ENCODE measurements at regions not wholly inside any gene's neighbourhood (a gene's known extent, or its start where the extent isn't known, plus 50 kb on each side); places are given as distances from the start of the nearest gene placed in this dataset.

- peaks cover 0 to 3% (median 0%) of the 10 kb centered on the region in 3 experiments for H3K27me3 ChIP-seq (ENCODE audit: control insufficient read depth in 3 of 3, insufficient read depth in 3 of 3, low read depth in 1 of 3, low read length in 3 of 3)
- H3K18ac ChIP-seq (ENCODE audit: low read length), result no peak overlapping the region
- no peaks in the 10 kb centered on the region for H3K9me3 ChIP-seq (replicated peaks in 1 of 2; ENCODE audit: control insufficient read depth in 2 of 2, insufficient read depth in 1 of 2, low read depth in 1 of 2, low read length in 2 of 2)
- H4K91ac ChIP-seq (ENCODE audit: low read depth, low read length, poor library complexity), result no peak overlapping the region
- no CpG with 5 or more reads among the region's 10 CpGs for WGBS, 2 donors (ENCODE audit: extremely low coverage in 2 of 2, insufficient read length in 2 of 2, insufficient replicate concordance in 1 of 2)
- no peak overlapping the region for H4K8ac ChIP-seq (ENCODE audit: low read depth, low read length)
- no peak for DNase-seq (ENCODE audit: low spot score)
- H2BK15ac ChIP-seq (ENCODE audit: low read length), result no peak overlapping the region
- no peak overlapping the region for H3K23ac ChIP-seq (ENCODE audit: low read depth, low read length, poor library complexity)
- no peaks in the 10 kb centered on the region for H3K36me3 ChIP-seq (replicated peaks in 1 of 2; ENCODE audit: control insufficient read depth in 2 of 2, insufficient read depth in 2 of 2, low read length in 2 of 2)
- no peak overlapping the region for H3K9ac ChIP-seq (ENCODE audit: low read depth, low read length, poor library complexity)
- no peak overlapping the region for H2BK120ac ChIP-seq (ENCODE audit: low read depth, low read length)
- no peaks in the 10 kb centered on the region for H3K4me1 ChIP-seq (ENCODE audit: control insufficient read depth in 2 of 2, insufficient read depth in 1 of 2, low read depth in 1 of 2, low read length in 2 of 2)
- H3K79me1 ChIP-seq (ENCODE audit: low read depth, low read length), result no peaks in the 10 kb centered on the region
- H2AFZ ChIP-seq (ENCODE audit: low read length), result no peak overlapping the region
- H3K4me2 ChIP-seq (ENCODE audit: insufficient read depth, low read length, poor library complexity, severe bottlenecking), result no peak overlapping the region
- H2BK12ac ChIP-seq (ENCODE audit: low read length), result no peak overlapping the region
- H2BK5ac ChIP-seq (ENCODE audit: low read length), result no peak overlapping the region
- H3K14ac ChIP-seq (ENCODE audit: low read length), result no peak overlapping the region
- no peak overlapping the region for H3K27ac ChIP-seq (replicated peaks; ENCODE audit: low read length)
- H3K4me3 ChIP-seq (ENCODE audit: low read length in 2 of 2), result no peak overlapping the region
- H3K4ac ChIP-seq (ENCODE audit: low read length), result no peak overlapping the region
- H2AK5ac ChIP-seq (ENCODE audit: low read depth, low read length), result no peak overlapping the region
These were observed 80.5 kb upstream of the HELT start for GRCh38 chr4:184937745-184938144.

GRCh38 chr4:184938871-184939270 lies 79.4 kb upstream of the HELT start:
- no peak overlapping the region for H3K9ac ChIP-seq (ENCODE audit: low read depth, low read length, poor library complexity)
- no peaks in the 10 kb centered on the region for H3K36me3 ChIP-seq (replicated peaks in 1 of 2; ENCODE audit: control insufficient read depth in 2 of 2, insufficient read depth in 2 of 2, low read length in 2 of 2)
- H3K18ac ChIP-seq (ENCODE audit: low read length), result no peak overlapping the region
- peaks cover 0 to 3% (median 0%) of the 10 kb centered on the region in 3 experiments for H3K27me3 ChIP-seq (ENCODE audit: control insufficient read depth in 3 of 3, insufficient read depth in 3 of 3, low read depth in 1 of 3, low read length in 3 of 3)
- H3K4me3 ChIP-seq (ENCODE audit: low read length in 2 of 2), result no peak overlapping the region
- peak overlapping the region; percentile 49 for H3K23ac ChIP-seq (ENCODE audit: low read depth, low read length, poor library complexity)
- no peak overlapping the region for H3K4me2 ChIP-seq (ENCODE audit: insufficient read depth, low read length, poor library complexity, severe bottlenecking)
- no peaks in the 10 kb centered on the region for H3K79me1 ChIP-seq (ENCODE audit: low read depth, low read length)
- no peak overlapping the region for H3K4ac ChIP-seq (ENCODE audit: low read length)
- H3K9me3 ChIP-seq (replicated peaks in 1 of 2; ENCODE audit: control insufficient read depth in 2 of 2, insufficient read depth in 1 of 2, low read depth in 1 of 2, low read length in 2 of 2), result no peaks in the 10 kb centered on the region
- H2BK120ac ChIP-seq (ENCODE audit: low read depth, low read length), result no peak overlapping the region
- H2AK5ac ChIP-seq (ENCODE audit: low read depth, low read length), result no peak overlapping the region
- H4K8ac ChIP-seq (ENCODE audit: low read depth, low read length), result no peak overlapping the region
- H4K91ac ChIP-seq (ENCODE audit: low read depth, low read length, poor library complexity), result no peak overlapping the region
- H2BK15ac ChIP-seq (ENCODE audit: low read length), result no peak overlapping the region
- H3K14ac ChIP-seq (ENCODE audit: low read length), result no peak overlapping the region
- H2BK5ac ChIP-seq (ENCODE audit: low read length), result no peak overlapping the region
- no peak overlapping the region for H3K27ac ChIP-seq (replicated peaks; ENCODE audit: low read length)
- H3K4me1 ChIP-seq (ENCODE audit: control insufficient read depth in 2 of 2, insufficient read depth in 1 of 2, low read depth in 1 of 2, low read length in 2 of 2), result no peaks in the 10 kb centered on the region
- H2BK12ac ChIP-seq (ENCODE audit: low read length), result no peak overlapping the region
- no CpG with 5 or more reads among the region's 7 CpGs for WGBS, 2 donors (ENCODE audit: extremely low coverage in 2 of 2, insufficient read length in 2 of 2, insufficient replicate concordance in 1 of 2)
- no peak overlapping the region for H2AFZ ChIP-seq (ENCODE audit: low read length)
- no peak for DNase-seq (ENCODE audit: low spot score)

GRCh38 chr4:184939978-184940377 lies 78.3 kb upstream of the HELT start:
- H3K27me3 ChIP-seq (ENCODE audit: control insufficient read depth in 3 of 3, insufficient read depth in 3 of 3, low read depth in 1 of 3, low read length in 3 of 3), result no peaks in the 10 kb centered on the region
- H2BK120ac ChIP-seq (ENCODE audit: low read depth, low read length), result no peak overlapping the region
- H2AK5ac ChIP-seq (ENCODE audit: low read depth, low read length), result no peak overlapping the region
- H2BK15ac ChIP-seq (ENCODE audit: low read length), result no peak overlapping the region
- H4K8ac ChIP-seq (ENCODE audit: low read depth, low read length), result no peak overlapping the region
- H3K14ac ChIP-seq (ENCODE audit: low read length), result no peak overlapping the region
- no peaks in the 10 kb centered on the region for H3K36me3 ChIP-seq (replicated peaks in 1 of 2; ENCODE audit: control insufficient read depth in 2 of 2, insufficient read depth in 2 of 2, low read length in 2 of 2)
- WGBS, 2 donors (ENCODE audit: extremely low coverage in 2 of 2, insufficient read length in 2 of 2, insufficient replicate concordance in 1 of 2), result no CpG with 5 or more reads among the region's 2 CpGs
- no peaks in the 10 kb centered on the region for H3K79me1 ChIP-seq (ENCODE audit: low read depth, low read length)
- H3K23ac ChIP-seq (ENCODE audit: low read depth, low read length, poor library complexity), result no peak overlapping the region
- no peak overlapping the region for H3K4me2 ChIP-seq (ENCODE audit: insufficient read depth, low read length, poor library complexity, severe bottlenecking)
- H2BK12ac ChIP-seq (ENCODE audit: low read length), result no peak overlapping the region
- H2AFZ ChIP-seq (ENCODE audit: low read length), result no peak overlapping the region
- no peak overlapping the region for H3K9ac ChIP-seq (ENCODE audit: low read depth, low read length, poor library complexity)
- H3K9me3 ChIP-seq (replicated peaks in 1 of 2; ENCODE audit: control insufficient read depth in 2 of 2, insufficient read depth in 1 of 2, low read depth in 1 of 2, low read length in 2 of 2), result no peaks in the 10 kb centered on the region
- no peak for DNase-seq (ENCODE audit: low spot score)
- H3K18ac ChIP-seq (ENCODE audit: low read length), result no peak overlapping the region
- no peaks in the 10 kb centered on the region for H3K4me1 ChIP-seq (ENCODE audit: control insufficient read depth in 2 of 2, insufficient read depth in 1 of 2, low read depth in 1 of 2, low read length in 2 of 2)
- H3K27ac ChIP-seq (replicated peaks; ENCODE audit: low read length), result no peak overlapping the region
- H3K4ac ChIP-seq (ENCODE audit: low read length), result no peak overlapping the region
- H4K91ac ChIP-seq (ENCODE audit: low read depth, low read length, poor library complexity), result no peak overlapping the region
- H2BK5ac ChIP-seq (ENCODE audit: low read length), result no peak overlapping the region
- no peak overlapping the region for H3K4me3 ChIP-seq (ENCODE audit: low read length in 2 of 2)

- Histone ChIP-seq H3K14ac (ENCODE audit: low read length) (no peak overlapping the region), H3K18ac (ENCODE audit: low read length) (no peak overlapping the region), H2BK120ac (ENCODE audit: low read depth, low read length) (no peak overlapping the region), H3K27me3 (ENCODE audit: control insufficient read depth in 3 of 3, insufficient read depth in 3 of 3, low read depth in 1 of 3, low read length in 3 of 3) (no peaks in the 10 kb centered on the region), H3K36me3 (replicated peaks in 1 of 2; ENCODE audit: control insufficient read depth in 2 of 2, insufficient read depth in 2 of 2, low read length in 2 of 2) (no peaks in the 10 kb centered on the region), H4K8ac (ENCODE audit: low read depth, low read length) (no peak overlapping the region), H2BK5ac (ENCODE audit: low read length) (no peak overlapping the region), H3K4ac (ENCODE audit: low read length) (no peak overlapping the region), H2BK15ac (ENCODE audit: low read length) (no peak overlapping the region), H2AFZ (ENCODE audit: low read length) (no peak overlapping the region), H3K27ac (replicated peaks; ENCODE audit: low read length) (no peak overlapping the region), H3K23ac (ENCODE audit: low read depth, low read length, poor library complexity) (no peak overlapping the region), H3K9me3 (replicated peaks in 1 of 2; ENCODE audit: control insufficient read depth in 2 of 2, insufficient read depth in 1 of 2, low read depth in 1 of 2, low read length in 2 of 2) (no peaks in the 10 kb centered on the region), H3K4me2 (ENCODE audit: insufficient read depth, low read length, poor library complexity, severe bottlenecking) (no peak overlapping the region), H4K91ac (ENCODE audit: low read depth, low read length, poor library complexity) (no peak overlapping the region), H3K4me1 (ENCODE audit: control insufficient read depth in 2 of 2, insufficient read depth in 1 of 2, low read depth in 1 of 2, low read length in 2 of 2) (no peaks in the 10 kb centered on the region), H3K4me3 (ENCODE audit: low read length in 2 of 2) (no peak overlapping the region), H2BK12ac (ENCODE audit: low read length) (no peak overlapping the region), H3K9ac (ENCODE audit: low read depth, low read length, poor library complexity) (no peak overlapping the region), H2AK5ac (ENCODE audit: low read depth, low read length) (no peak overlapping the region), H3K79me1 (ENCODE audit: low read depth, low read length) (no peaks in the 10 kb centered on the region)
- WGBS, 2 donors (ENCODE audit: extremely low coverage in 2 of 2, insufficient read length in 2 of 2, insufficient replicate concordance in 1 of 2), result no CpG with 5 or more reads among the region's 8 CpGs
- no peak for DNase-seq (ENCODE audit: low spot score)
These were observed 77.8 kb upstream of the HELT start for GRCh38 chr4:184940500-184940899.

Measured in neuronal stem cell (in vitro differentiated cells).